Lower lobe of right lung (tissue), 2 donors: ENCODE measurements at regions not wholly inside any gene's neighbourhood (a gene's known extent, or its start where the extent isn't known, plus 50 kb on each side); places are given as distances from the start of the nearest gene placed in this dataset.
A peak's percentile ranks its signal among the peaks of the same experiment; 100 is the strongest.

Experiments
- ATAC-seq, 2 donors: fragments of 200-7000 bp; cut with Tn5 transposase; one replicate each; pipeline ENCODE4 v1.9.1; 2020 to 2022; ENCODE audit warnings: mild to moderate bottlenecking in 2 of 2, moderate library complexity in 2 of 2
- DNase-seq: peaks from one replicate; pipeline ENCODE4 v3.0.0-alpha.2; 2020
- H3K27ac ChIP-seq: fragments of 200-600 bp; one replicate; pipeline ENCODE4 v1.8.0; 2022
- H3K27me3 ChIP-seq: fragments of 200-600 bp; one replicate; pipeline ENCODE4 v1.8.0; 2022; ENCODE audit warnings: low read depth
- H3K36me3 ChIP-seq: fragments of 200-600 bp; one replicate; pipeline ENCODE4 v1.8.0; 2022; ENCODE audit warnings: mild to moderate bottlenecking
- H3K4me1 ChIP-seq: fragments of 200-600 bp; one replicate; pipeline ENCODE4 v1.8.0; 2022
- H3K4me3 ChIP-seq: fragments of 200-600 bp; one replicate; pipeline ENCODE4 v1.8.0; 2022; ENCODE audit warnings: mild to moderate bottlenecking
- H3K9me3 ChIP-seq: fragments of 200-600 bp; one replicate; pipeline ENCODE4 v1.8.0; 2022
- intact Hi-C: fragments of 100-400 bp; cut with DNase I; formaldehyde crosslinking; loops from one replicate; pipeline ENCODE4 v1.11.0; 2022
- TF ChIP-seq, protein P1 (sequence below): fragments of 200-600 bp; IDR thresholded peaks from one replicate; pipeline ENCODE4 v1.8.0; 2022; ENCODE audit warnings: antibody characterized with exemption, mild to moderate bottlenecking
- donor health status: DM: no; HTN: yes; CAD: no; lungs with severe emphysema.

DNA sequence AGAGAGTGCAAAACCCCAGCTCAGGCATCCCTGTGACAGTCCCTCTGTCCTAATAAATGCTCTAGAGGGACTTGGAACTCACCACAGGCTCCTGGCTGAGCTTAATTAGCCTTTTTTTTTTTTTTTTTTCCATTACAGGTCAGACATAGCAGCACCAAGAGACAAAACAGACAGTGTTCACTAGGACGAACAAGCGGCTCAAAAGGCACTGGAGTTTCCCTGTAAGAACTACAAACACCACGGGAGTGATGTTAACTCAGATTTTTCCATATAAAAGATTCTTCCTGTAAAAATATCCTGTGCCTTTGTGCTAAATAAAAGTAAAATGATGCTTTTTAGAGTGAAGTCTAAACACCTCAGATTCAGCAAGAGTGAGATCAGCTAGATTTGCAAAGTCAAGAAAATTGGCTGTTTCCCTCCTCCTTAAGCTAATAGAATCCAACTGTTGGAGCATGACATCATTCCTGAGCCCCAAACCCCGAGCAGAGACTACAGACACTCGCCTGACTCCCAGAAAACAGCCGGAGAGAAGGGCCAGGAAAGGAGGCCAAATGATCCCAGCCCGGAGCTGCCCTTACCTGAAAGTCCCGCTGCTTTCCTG, 101.0 kb upstream of the AKIP1 start:
- H3K9me3 ChIP-seq = no peaks in the 10 kb centered on the region
- H3K4me1 ChIP-seq = peaks cover 84% of the 10 kb centered on the region
- ATAC-seq (peak; percentile 1 to 3), DNase-seq (no peak)
- intact Hi-C loops = loop anchor here (10.0 kb wide), 1 partner anchor 55 kb away; no protein-coding TSS in a partner anchor
- TF ChIP-seq, protein P1, sequence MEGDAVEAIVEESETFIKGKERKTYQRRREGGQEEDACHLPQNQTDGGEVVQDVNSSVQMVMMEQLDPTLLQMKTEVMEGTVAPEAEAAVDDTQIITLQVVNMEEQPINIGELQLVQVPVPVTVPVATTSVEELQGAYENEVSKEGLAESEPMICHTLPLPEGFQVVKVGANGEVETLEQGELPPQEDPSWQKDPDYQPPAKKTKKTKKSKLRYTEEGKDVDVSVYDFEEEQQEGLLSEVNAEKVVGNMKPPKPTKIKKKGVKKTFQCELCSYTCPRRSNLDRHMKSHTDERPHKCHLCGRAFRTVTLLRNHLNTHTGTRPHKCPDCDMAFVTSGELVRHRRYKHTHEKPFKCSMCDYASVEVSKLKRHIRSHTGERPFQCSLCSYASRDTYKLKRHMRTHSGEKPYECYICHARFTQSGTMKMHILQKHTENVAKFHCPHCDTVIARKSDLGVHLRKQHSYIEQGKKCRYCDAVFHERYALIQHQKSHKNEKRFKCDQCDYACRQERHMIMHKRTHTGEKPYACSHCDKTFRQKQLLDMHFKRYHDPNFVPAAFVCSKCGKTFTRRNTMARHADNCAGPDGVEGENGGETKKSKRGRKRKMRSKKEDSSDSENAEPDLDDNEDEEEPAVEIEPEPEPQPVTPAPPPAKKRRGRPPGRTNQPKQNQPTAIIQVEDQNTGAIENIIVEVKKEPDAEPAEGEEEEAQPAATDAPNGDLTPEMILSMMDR = no peak
- no peaks in the 10 kb centered on the region for H3K27me3 ChIP-seq
- no peaks in the 10 kb centered on the region for H3K36me3 ChIP-seq
- H3K4me3 ChIP-seq = peak overlapping the region; percentile 61
- H3K27ac ChIP-seq = peak overlapping the region; percentile 89

DNA sequence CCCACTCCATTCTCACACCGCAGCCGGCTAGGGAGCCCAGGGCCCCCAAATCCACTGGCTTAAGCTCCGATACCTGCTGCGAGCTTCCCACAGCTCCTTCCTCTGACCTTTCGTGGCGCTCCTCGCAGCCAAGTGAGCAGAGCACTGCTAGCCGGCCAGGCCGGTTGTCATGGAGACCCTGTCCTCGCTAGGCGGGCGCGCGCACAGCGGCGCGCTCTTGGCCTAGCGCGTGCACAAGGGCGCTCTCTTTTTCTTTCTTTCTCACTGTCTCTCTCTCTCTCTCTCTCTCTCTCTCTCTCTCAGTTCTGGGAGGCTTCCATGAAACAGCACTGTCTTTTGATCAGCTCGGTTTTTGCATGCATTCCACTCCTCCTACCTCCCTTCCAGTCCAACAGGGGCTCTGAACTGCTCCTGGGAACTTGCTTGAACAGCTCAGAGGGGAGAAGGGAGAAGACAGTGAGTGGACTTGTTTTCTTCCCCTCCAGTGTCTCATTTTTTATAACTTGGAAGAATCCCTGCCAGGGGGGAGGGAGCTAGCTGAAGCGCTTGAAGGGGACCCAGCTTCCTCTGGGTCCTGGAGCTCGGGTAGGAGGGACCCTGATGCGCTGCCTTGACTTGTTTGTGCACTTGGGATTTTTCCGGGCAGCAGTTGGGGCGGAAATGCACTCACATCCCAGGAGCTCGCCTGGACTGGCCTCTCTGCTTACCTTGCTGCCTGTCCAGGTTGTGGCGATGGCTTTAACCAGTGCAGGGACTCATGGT, 100.3 kb upstream of the AKIP1 start:
- TF ChIP-seq, protein P1 = no peak
- Histone ChIP-seq H3K4me3 (peak overlapping the region; percentile 61), H3K36me3 (no peaks in the 10 kb centered on the region), H3K27me3 (no peaks in the 10 kb centered on the region), H3K27ac (peak overlapping the region; percentile 89), H3K9me3 (no peaks in the 10 kb centered on the region), H3K4me1 (peaks cover 78% of the 10 kb centered on the region)
- peak; percentile 86 for DNase-seq
- intact Hi-C loops = loop anchor here (10.0 kb wide), 1 partner anchor 54 kb away; no protein-coding TSS in a partner anchor
- ATAC-seq = peak; percentile 83

DNA sequence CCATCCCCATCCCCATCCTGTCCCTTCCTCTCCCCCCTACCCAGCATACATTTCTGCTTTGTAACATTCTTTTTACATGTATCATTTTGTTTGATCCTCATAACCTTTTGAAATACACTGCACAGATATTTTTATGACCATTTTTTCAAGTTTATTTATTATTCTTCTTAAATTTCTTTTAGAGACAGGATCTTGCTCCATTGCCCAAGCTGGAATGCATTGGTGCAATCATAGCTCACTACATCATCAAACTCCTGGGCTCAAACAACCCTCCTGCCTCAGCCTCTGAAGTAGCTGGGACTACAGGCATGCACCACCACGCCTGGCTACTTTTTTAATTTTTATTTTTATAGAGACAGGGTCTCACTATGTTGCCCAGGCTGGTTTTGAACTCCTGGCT, 99.4 kb upstream of the AKIP1 start:
- TF ChIP-seq, protein P1 = no peak
- Histone ChIP-seq H3K4me3 (no peak overlapping the region), H3K27ac (peak overlapping the region; percentile 89), H3K4me1 (peaks cover 73% of the 10 kb centered on the region), H3K9me3 (no peaks in the 10 kb centered on the region), H3K36me3 (no peaks in the 10 kb centered on the region), H3K27me3 (no peaks in the 10 kb centered on the region)
- ATAC-seq = no peak
- intact Hi-C loops = loop anchor here (10.0 kb wide), 1 partner anchor 53 kb away; no protein-coding TSS in a partner anchor
- DNase-seq = no peak

DNA sequence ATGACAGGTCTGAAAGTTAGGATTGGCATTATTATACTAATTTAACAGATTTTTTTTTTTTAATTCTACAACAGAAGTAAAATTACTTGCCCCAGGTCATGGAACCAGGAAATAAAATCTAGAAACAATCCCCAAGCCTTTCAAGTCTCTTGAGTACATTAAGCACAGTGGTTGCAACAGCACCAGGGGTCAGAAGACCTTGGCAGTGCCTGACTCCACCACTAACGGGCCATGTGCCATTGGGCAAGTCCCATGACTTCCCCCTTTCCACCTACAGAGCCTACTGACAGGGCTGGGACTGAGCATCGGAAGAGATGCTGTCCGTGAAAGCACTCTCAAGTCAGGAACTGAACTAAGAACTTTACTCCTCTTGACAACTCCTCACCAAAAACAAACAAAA, 98.6 kb upstream of the AKIP1 start:
- intact Hi-C loops = loop anchor here (10.0 kb wide), 1 partner anchor 52 kb away; no protein-coding TSS in a partner anchor
- Histone ChIP-seq H3K4me1 (peaks cover 66% of the 10 kb centered on the region), H3K9me3 (no peaks in the 10 kb centered on the region), H3K27me3 (no peaks in the 10 kb centered on the region), H3K36me3 (no peaks in the 10 kb centered on the region), H3K4me3 (no peak overlapping the region), H3K27ac (peak overlapping the region; percentile 89)
- DNase-seq = peak; percentile 89
- peak; percentile 76 to 83 for ATAC-seq
- TF ChIP-seq, protein P1 = peak; percentile 12

DNA sequence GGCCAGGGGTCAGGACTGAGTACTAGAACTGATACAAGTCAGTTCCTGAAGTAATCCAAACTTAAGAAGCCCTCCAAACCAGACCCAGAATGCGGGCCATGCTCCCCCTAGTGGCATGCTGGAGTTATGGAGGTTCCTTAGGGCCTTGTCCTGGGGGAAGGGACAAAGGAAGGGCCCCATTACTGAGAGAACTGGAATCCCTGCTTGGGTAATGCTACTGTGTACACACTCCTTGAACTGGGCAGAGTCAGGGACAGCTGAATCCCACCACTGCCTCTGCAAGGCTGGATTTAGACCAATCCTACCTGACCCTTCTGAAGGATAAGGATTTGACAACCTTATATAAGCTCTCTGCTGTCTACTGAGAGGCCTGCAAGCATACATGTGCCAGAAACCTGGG, 97.3 kb upstream of the AKIP1 start:
- peaks cover 54% of the 10 kb centered on the region for H3K4me1 ChIP-seq
- peak; percentile 77 for DNase-seq
- no peaks in the 10 kb centered on the region for H3K36me3 ChIP-seq
- no peaks in the 10 kb centered on the region for H3K9me3 ChIP-seq
- H3K27ac ChIP-seq = peak overlapping the region; percentile 70
- H3K4me3 ChIP-seq = no peak overlapping the region
- intact Hi-C loops = loop anchor here (10.0 kb wide), 1 partner anchor 51 kb away; no protein-coding TSS in a partner anchor
- H3K27me3 ChIP-seq = no peaks in the 10 kb centered on the region
- TF ChIP-seq, protein P1 = peak; percentile 90
- ATAC-seq = peak; percentile 81 to 86
